Spleen (tissue), 11 donors: ENCODE measurements at regions not wholly inside any gene's neighbourhood (a gene's known extent, or its start where the extent isn't known, plus 50 kb on each side); places are given as distances from the start of the nearest gene placed in this dataset.

Experiments used
- DNase-seq: peaks from one replicate; pipeline ENCODE4 v3.0.0-alpha.2; 2020
- H3K27ac ChIP-seq, 8 donors: fragments of 200-600 bp; sonication (generic) in 7 of 8; 1 replicate in 4 of 8; 2 replicates in 4 of 8; pipeline versions ENCODE4 v1.5.0 to v1.8.0; 2016 to 2021; ENCODE audit warnings: inconsistent platforms in 4 of 8, mild to moderate bottlenecking in 4 of 8, moderate library complexity in 1 of 8
- H3K27me3 ChIP-seq, 7 donors: fragments of 200-600 bp; sonication (generic) in 6 of 7; replicated peaks in 1 of 7; 1 replicate in 4 of 7; 2 replicates in 3 of 7; pipeline versions ENCODE4 v1.5.0 to v1.8.0; 2016 to 2021; ENCODE audit warnings: inconsistent platforms in 3 of 7, mild to moderate bottlenecking in 1 of 7
- H3K36me3 ChIP-seq, 6 donors: fragments of 200-600 bp; sonication (generic) in 5 of 6; 1 replicate in 4 of 6; 2 replicates in 2 of 6; pipeline versions ENCODE4 v1.5.0 to v1.8.0; 2016 to 2021; ENCODE audit warnings: inconsistent platforms in 2 of 6
- H3K4me1 ChIP-seq, 6 donors: fragments of 200-600 bp; sonication (generic) in 5 of 6; 1 replicate in 3 of 6; 2 replicates in 3 of 6; pipeline versions ENCODE4 v1.5.0 to v1.8.0; 2016 to 2021; ENCODE audit warnings: inconsistent platforms in 3 of 6
- H3K4me3 ChIP-seq, 8 donors: fragments of 200-600 bp; sonication (generic) in 7 of 8; 1 replicate in 4 of 8; 2 replicates in 4 of 8; pipeline versions ENCODE4 v1.5.0 to v1.8.0; 2016 to 2021; ENCODE audit warnings: inconsistent platforms in 4 of 8, mild to moderate bottlenecking in 4 of 8, moderate library complexity in 2 of 8
- H3K9me3 ChIP-seq, 8 donors: fragments of 200-600 bp; sonication (generic) in 7 of 8; 1 replicate in 4 of 8; 2 replicates in 4 of 8; pipeline versions ENCODE4 v1.5.0 to v1.8.0; 2016 to 2021; ENCODE audit warnings: inconsistent platforms in 4 of 8
- POLR2A ChIP-seq, 3 donors: fragments of 450-650 bp; IDR thresholded peaks; one replicate each; pipeline ENCODE4 v1.5.1; 2017; ENCODE audit warnings: antibody characterized with exemption in 3 of 3, mild to moderate bottlenecking in 1 of 3
- POLR2AphosphoS5 ChIP-seq, 3 donors: sonication (generic); formaldehyde crosslinking; IDR thresholded peaks; one replicate each; pipeline ENCODE4 v1.5.1; 2017; ENCODE audit warnings: antibody characterized with exemption in 3 of 3
- WGBS, 5 donors: extraction: QIAGEN DNeasy Blood & Tissue Kit in 3 of 5; methylation state at CpG; one replicate each; pipeline versions ENCODE4 v1.1.5 to v1.1.7; 2013 to 2018; 5-methylcytosine and 5-hydroxymethylcytosine counted together
- intact Hi-C: fragments of 100-400 bp; cut with DNase I; formaldehyde crosslinking; loops from one replicate; pipeline ENCODE4 v1.15.0; 2023; ENCODE audit warnings: low total_unique reads
- TF ChIP-seq, protein P1 (sequence below), 11 experiments: fragments of 200-600 bp in 7 of 11; fragments of 450-650 bp in 4 of 11; sonication (generic) in 4 of 11; IDR thresholded peaks in 8 of 11; conservative IDR thresholded peaks in 3 of 11; 1 replicate in 7 of 11; 2 replicates in 4 of 11; pipeline versions ENCODE4 v1.4.0 to v1.8.0; 2016 to 2021; ENCODE audit warnings: antibody characterized with exemption in 11 of 11, inconsistent platforms in 4 of 11, mild to moderate bottlenecking in 1 of 11
- donor health status: healthy with polysubstance abuse.
- donor health status: DM: no; HTN: no; CAD: no; lungs with moderate emphysema.
- donor health status: DM: no; HTN: no; CAD: no.
- donor health status: Bipolar disorder and iron deficiency.
- donor health status: healthy.
- donor health status: DM: no; HTN: no; CAD: no.
- donor health status: DM: yes; HTN: yes; CAD: no.

DNA sequence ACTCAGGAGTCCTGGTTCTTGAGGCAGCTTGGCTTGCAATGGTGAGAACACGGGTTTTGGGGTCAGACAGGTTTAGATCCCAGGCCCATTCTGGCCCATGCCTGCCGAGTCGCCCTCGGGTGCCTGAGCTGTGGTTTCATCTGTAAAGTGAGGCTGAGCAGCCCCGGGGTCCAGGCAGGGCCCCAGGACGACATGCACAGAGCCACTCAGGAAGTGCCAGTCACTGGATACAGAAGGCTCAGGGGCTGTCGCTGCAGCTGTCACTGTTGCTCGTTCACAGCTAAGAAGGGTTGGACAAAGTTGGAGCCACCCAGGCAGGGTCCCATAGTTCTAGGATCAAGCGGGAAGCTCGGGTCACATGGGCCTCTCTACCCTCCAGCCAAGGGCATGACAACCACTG, 403.1 kb downstream of the BCL11B start:
- intact Hi-C loops, result no loop called here
- H3K36me3 ChIP-seq, result no peaks in the 10 kb centered on the region
- no peaks in the 10 kb centered on the region for H3K4me1 ChIP-seq
- no peak overlapping the region for H3K4me3 ChIP-seq
- TF ChIP-seq POLR2A (IDR thresholded peaks at IDR 0.05) (no peak), POLR2AphosphoS5 (IDR thresholded peaks at IDR 0.05) (no peak)
- TF ChIP-seq, protein P1, sequence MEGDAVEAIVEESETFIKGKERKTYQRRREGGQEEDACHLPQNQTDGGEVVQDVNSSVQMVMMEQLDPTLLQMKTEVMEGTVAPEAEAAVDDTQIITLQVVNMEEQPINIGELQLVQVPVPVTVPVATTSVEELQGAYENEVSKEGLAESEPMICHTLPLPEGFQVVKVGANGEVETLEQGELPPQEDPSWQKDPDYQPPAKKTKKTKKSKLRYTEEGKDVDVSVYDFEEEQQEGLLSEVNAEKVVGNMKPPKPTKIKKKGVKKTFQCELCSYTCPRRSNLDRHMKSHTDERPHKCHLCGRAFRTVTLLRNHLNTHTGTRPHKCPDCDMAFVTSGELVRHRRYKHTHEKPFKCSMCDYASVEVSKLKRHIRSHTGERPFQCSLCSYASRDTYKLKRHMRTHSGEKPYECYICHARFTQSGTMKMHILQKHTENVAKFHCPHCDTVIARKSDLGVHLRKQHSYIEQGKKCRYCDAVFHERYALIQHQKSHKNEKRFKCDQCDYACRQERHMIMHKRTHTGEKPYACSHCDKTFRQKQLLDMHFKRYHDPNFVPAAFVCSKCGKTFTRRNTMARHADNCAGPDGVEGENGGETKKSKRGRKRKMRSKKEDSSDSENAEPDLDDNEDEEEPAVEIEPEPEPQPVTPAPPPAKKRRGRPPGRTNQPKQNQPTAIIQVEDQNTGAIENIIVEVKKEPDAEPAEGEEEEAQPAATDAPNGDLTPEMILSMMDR (IDR thresholded peaks at IDR 0.05 in 8 of 11, conservative IDR thresholded peaks at IDR 0.05 in 3 of 11), result no peak
- H3K27ac ChIP-seq, result no peak overlapping the region
- no peak for DNase-seq
- no peaks in the 10 kb centered on the region for H3K27me3 ChIP-seq
- 71 to 79% (median 72%) methylated on average over 9 to 10 of the region's 10 CpGs for WGBS, 5 donors
- H3K9me3 ChIP-seq, result peaks cover 0 to 3% (median 0%) of the 10 kb centered on the region in 8 donors

DNA sequence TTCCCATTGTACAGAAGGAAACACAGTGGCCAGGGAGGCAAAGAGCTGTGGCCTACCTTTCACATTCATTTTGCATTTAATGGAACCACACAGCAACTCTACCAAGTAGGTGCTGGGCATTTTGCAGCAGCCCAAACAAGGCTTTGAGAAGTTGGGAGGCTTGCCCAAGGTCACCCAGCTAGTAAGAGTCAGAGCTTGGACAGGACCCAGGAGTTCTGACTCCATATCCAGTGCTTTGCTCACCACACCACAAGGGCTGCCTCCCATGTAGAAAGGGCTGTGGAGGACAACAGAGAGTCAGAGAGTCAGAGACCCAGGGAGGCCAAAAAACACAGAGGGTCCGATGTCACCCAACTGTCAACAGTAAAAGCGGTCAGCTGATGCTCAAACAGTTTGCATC, 400.2 kb downstream of the BCL11B start:
- no peak overlapping the region for H3K27ac ChIP-seq
- peaks cover 0 to 15% (median 2%) of the 10 kb centered on the region in 8 donors for H3K9me3 ChIP-seq
- 76 to 100% (median 90%) methylated on average over 2 of the region's 2 CpGs for WGBS, 5 donors
- no peaks in the 10 kb centered on the region for H3K36me3 ChIP-seq
- H3K4me3 ChIP-seq, result no peak overlapping the region
- H3K27me3 ChIP-seq, result no peaks in the 10 kb centered on the region
- no peaks in the 10 kb centered on the region for H3K4me1 ChIP-seq
- DNase-seq, result no peak
- intact Hi-C loops, result no loop called here
- TF ChIP-seq POLR2A (IDR thresholded peaks at IDR 0.05) (no peak), POLR2AphosphoS5 (IDR thresholded peaks at IDR 0.05) (no peak)
- TF ChIP-seq, protein P1 (IDR thresholded peaks at IDR 0.05 in 8 of 11, conservative IDR thresholded peaks at IDR 0.05 in 3 of 11), result no peak

DNA sequence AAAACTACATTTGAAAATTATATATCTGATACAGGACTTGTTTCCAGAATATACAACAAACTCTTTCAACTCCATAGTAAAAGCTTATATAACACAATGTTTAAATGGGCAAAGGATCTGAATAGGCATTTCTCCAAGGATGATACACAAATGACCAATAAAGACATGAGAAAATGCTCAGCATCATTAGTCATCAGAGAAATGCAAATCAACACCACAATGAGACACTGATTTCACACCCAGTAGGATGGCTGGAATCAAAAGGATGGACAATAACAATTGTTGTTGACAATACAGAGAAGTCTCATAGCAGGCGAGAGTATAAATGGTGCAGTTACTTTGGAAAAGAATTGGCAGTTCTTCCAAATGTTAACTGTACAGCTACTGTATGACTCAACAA, 394.9 kb downstream of the BCL11B start:
- DNase-seq, result no peak
- peaks cover 0 to 63% (median 18%) of the 10 kb centered on the region in 8 donors for H3K9me3 ChIP-seq
- no peaks in the 10 kb centered on the region for H3K36me3 ChIP-seq
- H3K27ac ChIP-seq, result no peak overlapping the region
- no peak overlapping the region for H3K4me3 ChIP-seq
- H3K27me3 ChIP-seq, result no peaks in the 10 kb centered on the region
- TF ChIP-seq, protein P1 (IDR thresholded peaks at IDR 0.05 in 8 of 11, conservative IDR thresholded peaks at IDR 0.05 in 3 of 11), result no peak
- no peak for TF ChIP-seq POLR2A (IDR thresholded peaks at IDR 0.05)
- TF ChIP-seq POLR2AphosphoS5 (IDR thresholded peaks at IDR 0.05), result no peak
- H3K4me1 ChIP-seq, result no peaks in the 10 kb centered on the region
- intact Hi-C loops, result no loop called here
- 72 to 97% (median 95%) methylated on average over 1 of the region's 1 CpG for WGBS, 5 donors

DNA sequence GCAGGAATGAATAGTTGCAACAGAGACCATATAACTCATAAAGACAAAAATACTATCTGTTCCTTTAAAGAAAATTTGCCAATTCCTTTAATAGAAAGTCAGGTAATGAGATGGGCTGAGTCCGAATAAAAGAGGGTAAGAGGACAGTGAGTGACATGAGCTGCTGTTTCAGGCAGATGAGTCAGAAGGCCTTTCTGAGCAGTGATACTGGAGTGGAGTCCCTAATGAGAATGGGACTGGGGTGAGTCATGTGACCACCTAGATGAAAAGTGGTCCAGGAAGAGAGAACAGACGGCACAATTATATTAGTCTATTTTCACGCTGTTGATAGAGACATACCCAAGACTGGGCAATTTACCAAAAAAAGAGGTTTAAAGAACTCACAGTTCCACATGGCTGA, 393.7 kb downstream of the BCL11B start:
- H3K4me3 ChIP-seq, result no peak overlapping the region
- H3K27ac ChIP-seq, result no peak overlapping the region
- no peak for DNase-seq
- TF ChIP-seq, protein P1 (IDR thresholded peaks at IDR 0.05 in 8 of 11, conservative IDR thresholded peaks at IDR 0.05 in 3 of 11), result no peak
- TF ChIP-seq POLR2AphosphoS5 (IDR thresholded peaks at IDR 0.05) (no peak), POLR2A (IDR thresholded peaks at IDR 0.05) (no peak)
- WGBS, 5 donors, result 90 to 95% (median 92%) methylated on average over 3 of the region's 3 CpGs
- intact Hi-C loops, result no loop called here
- peaks cover 0 to 64% (median 18%) of the 10 kb centered on the region in 8 donors for H3K9me3 ChIP-seq
- no peaks in the 10 kb centered on the region for H3K4me1 ChIP-seq
- no peaks in the 10 kb centered on the region for H3K27me3 ChIP-seq
- no peaks in the 10 kb centered on the region for H3K36me3 ChIP-seq
